PC-3 (cell line): ENCODE measurements at regions not wholly inside any gene's neighbourhood (a gene's known extent, or its start where the extent isn't known, plus 50 kb on each side); places are given as distances from the start of the nearest gene placed in this dataset.

Source experiments
- EZH2 ChIP-seq: fragments of 300-600 bp; sonication (generic); IDR thresholded peaks from one replicate; pipeline ENCODE4 v1.6.1; 2017; ENCODE audit warnings: antibody characterized with exemption, mild to moderate bottlenecking, low read length; ENCODE audit not compliant: unreplicated experiment
- EZH2phosphoT487 ChIP-seq: fragments of 300-600 bp; sonication (generic); IDR thresholded peaks from 2 replicates; pipeline ENCODE4 v1.6.1; 2018; ENCODE audit warnings: mild to moderate bottlenecking, antibody characterized with exemption, low read length, borderline replicate concordance
- TF ChIP-seq, protein P1 (sequence below): fragments of 300-600 bp; sonication (generic); conservative IDR thresholded peaks from 2 replicates; pipeline ENCODE4 v1.5.1; 2017; ENCODE audit warnings: antibody characterized with exemption, low read depth, mild to moderate bottlenecking, low read length

DNA sequence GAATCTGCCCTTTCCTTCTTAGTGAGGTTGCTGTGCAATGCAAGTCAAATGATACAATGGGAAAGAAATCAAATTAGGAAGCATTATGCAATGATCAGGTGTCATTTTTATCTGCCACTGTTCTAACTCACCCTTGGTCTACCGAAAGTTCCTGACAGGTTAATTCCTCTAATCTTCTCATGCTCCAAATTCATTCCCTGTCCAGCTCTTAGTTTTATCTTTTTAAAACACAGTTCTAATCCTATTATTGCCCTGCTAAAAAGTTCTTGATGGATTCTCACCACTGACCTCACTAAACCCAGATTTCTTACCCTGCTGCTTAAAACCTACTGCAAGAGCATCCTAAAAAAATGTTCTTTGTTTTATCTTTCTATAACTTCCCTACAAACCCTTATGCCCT, 1000.9 kb downstream of the CDH18 start:
- TF ChIP-seq, protein P1, sequence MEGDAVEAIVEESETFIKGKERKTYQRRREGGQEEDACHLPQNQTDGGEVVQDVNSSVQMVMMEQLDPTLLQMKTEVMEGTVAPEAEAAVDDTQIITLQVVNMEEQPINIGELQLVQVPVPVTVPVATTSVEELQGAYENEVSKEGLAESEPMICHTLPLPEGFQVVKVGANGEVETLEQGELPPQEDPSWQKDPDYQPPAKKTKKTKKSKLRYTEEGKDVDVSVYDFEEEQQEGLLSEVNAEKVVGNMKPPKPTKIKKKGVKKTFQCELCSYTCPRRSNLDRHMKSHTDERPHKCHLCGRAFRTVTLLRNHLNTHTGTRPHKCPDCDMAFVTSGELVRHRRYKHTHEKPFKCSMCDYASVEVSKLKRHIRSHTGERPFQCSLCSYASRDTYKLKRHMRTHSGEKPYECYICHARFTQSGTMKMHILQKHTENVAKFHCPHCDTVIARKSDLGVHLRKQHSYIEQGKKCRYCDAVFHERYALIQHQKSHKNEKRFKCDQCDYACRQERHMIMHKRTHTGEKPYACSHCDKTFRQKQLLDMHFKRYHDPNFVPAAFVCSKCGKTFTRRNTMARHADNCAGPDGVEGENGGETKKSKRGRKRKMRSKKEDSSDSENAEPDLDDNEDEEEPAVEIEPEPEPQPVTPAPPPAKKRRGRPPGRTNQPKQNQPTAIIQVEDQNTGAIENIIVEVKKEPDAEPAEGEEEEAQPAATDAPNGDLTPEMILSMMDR, result no peak
- TF ChIP-seq EZH2phosphoT487 (no peak), EZH2 (no peak)
